Ovary (tissue), 3 donors: ENCODE measurements at regions not wholly inside any gene's neighbourhood (a gene's known extent, or its start where the extent isn't known, plus 50 kb on each side); places are given as distances from the start of the nearest gene placed in this dataset.

Experiments used
- POLR2A ChIP-seq: fragments of 450-650 bp; IDR thresholded peaks from one replicate; pipeline ENCODE4 v1.6.1; 2017; ENCODE audit warnings: antibody characterized with exemption, mild to moderate bottlenecking, moderate library complexity
- TF ChIP-seq, protein P1 (sequence below), 3 donors: fragments of 450-650 bp in 2 of 3; fragments of 200-600 bp in 1 of 3; IDR thresholded peaks; one replicate each; pipeline versions ENCODE4 v1.5.1 to v1.8.0; 2016 to 2022; ENCODE audit warnings: antibody characterized with exemption in 3 of 3, mild to moderate bottlenecking in 1 of 3
- donor health status: DM: no; HTN: no; CAD: no.

GRCh38 chr10:124149189-124150042, 56.0 kb upstream of the CHST15 start:
- TF ChIP-seq POLR2A, result no peak
- TF ChIP-seq, protein P1, sequence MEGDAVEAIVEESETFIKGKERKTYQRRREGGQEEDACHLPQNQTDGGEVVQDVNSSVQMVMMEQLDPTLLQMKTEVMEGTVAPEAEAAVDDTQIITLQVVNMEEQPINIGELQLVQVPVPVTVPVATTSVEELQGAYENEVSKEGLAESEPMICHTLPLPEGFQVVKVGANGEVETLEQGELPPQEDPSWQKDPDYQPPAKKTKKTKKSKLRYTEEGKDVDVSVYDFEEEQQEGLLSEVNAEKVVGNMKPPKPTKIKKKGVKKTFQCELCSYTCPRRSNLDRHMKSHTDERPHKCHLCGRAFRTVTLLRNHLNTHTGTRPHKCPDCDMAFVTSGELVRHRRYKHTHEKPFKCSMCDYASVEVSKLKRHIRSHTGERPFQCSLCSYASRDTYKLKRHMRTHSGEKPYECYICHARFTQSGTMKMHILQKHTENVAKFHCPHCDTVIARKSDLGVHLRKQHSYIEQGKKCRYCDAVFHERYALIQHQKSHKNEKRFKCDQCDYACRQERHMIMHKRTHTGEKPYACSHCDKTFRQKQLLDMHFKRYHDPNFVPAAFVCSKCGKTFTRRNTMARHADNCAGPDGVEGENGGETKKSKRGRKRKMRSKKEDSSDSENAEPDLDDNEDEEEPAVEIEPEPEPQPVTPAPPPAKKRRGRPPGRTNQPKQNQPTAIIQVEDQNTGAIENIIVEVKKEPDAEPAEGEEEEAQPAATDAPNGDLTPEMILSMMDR (IDR thresholded peaks at IDR 0.05), result no peak
